ENCODE measurements at regions not wholly inside any gene's neighbourhood (a gene's known extent, or its start where the extent isn't known, plus 50 kb on each side); places are given as distances from the start of the nearest gene placed in this dataset.
A peak's percentile ranks its signal among the peaks of the same experiment; 100 is the strongest.

- no peak for DNase-seq
Measured at GRCh38 chr4:42736527-42737195, 79.8 kb upstream of the ATP8A1 start.

DNA sequence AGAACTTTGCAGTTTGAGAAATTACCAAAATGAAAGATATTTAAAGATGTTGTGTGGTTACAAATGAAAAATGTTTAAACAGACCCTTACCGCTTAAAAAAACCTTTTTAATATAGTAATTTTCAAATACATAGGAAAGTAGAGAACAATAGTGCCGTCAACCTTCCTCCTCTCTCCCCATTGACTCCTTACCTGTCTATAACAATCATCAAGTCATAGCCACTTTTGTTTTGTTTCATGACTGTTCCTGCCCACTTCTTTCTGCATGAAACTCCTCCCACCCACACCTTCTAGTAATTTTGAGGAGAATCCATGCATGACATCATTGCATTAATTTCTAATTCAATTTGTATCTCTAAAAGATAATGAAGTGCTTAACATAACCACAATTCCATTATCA lies 76.5 kb upstream of the ATP8A1 start:
- no peak for DNase-seq

GRCh38 chr4:42732776-42733175 lies 75.9 kb upstream of the ATP8A1 start:
- no peak for DNase-seq

GRCh38 chr4:42729505-42730237 lies 72.8 kb upstream of the ATP8A1 start:
- no peak for DNase-seq

GRCh38 chr4:42724451-42724850 lies 67.5 kb upstream of the ATP8A1 start:
- no peak for DNase-seq

GRCh38 chr4:42720533-42720932 lies 63.6 kb upstream of the ATP8A1 start:
- DNase-seq: no peak

DNA sequence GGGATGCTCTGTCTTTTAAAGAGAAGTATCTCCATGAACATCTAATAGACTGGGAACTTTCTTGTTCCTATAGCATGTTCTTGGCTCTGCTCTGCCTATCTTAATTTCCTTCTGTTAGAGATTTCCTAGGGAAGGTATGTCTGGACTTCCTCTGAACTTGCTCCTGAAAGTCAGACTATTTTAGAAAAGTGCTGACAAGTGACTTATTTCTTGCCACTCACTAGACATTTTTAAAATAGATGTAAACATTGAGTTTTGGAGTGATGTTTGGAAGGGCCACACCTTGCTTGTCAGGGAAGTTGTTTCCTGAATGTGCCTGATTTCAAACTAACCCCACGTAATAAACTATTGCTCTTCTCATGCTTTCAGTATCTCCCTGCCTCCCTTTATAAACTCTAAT lies 62.4 kb upstream of the ATP8A1 start:
- no peak for DNase-seq

- DNase-seq: no peak
Measured at GRCh38 chr4:42718336-42718735, 61.4 kb upstream of the ATP8A1 start.

GRCh38 chr4:42716996-42717395 lies 60.1 kb upstream of the ATP8A1 start:
- DNase-seq: no peak

- no peak for DNase-seq
Measured at GRCh38 chr4:42715807-42716482, 59.0 kb upstream of the ATP8A1 start.

GRCh38 chr4:42713391-42713790 lies 56.5 kb upstream of the ATP8A1 start:
- no peak for DNase-seq

DNA sequence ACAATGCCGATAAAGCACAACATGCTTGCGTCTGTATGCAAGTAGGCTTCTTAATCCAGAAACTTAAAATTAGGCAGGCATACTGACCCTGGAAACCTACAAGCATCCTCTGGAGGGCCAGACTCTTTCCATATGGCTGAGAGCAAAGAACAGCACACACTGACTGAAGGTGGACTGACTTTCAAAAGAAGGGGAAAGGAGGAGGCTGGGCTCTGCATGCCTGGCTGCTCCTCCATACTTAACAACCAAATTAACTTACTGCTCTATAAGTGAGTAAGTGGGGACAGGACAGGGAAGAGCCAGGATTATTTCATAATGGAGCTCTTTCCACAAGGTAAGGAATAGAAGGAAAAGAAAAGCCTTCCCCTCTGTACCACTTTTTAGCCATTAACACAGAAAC lies 55.9 kb upstream of the ATP8A1 start:
- DNase-seq: no peak

DNA sequence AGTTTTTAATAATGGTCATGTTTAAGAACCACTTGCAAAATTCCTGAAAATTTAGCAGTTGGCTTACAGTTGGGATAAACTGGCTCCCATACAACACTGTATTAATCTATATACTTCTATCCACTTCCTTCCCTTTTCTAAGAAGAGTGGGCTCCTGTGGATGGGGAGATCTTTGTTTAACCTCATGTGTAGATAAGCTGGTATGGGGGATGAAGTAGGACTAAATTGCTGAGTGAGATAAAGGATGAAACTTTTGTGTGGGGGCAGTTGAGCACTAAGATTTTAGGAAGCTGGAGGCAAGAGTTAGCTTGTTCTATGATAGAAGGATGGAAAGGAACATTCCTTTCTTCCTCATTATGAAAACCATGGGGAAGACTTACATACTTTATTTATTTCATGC lies 54.6 kb upstream of the ATP8A1 start:
- no peak for DNase-seq

GRCh38 chr4:42710761-42711160 lies 53.9 kb upstream of the ATP8A1 start:
- DNase-seq: no peak

GRCh38 chr4:42710329-42710728 lies 53.4 kb upstream of the ATP8A1 start:
- no peak for DNase-seq

- DNase-seq: no peak
Measured at GRCh38 chr4:42709392-42710065, 52.6 kb upstream of the ATP8A1 start.

GRCh38 chr4:42708625-42709024 lies 51.7 kb upstream of the ATP8A1 start:
- DNase-seq: peak; percentile 80 to 85
